Progenitor cell of endocrine pancreas (in vitro differentiated cells): ENCODE measurements at regions not wholly inside any gene's neighbourhood (a gene's known extent, or its start where the extent isn't known, plus 50 kb on each side); places are given as distances from the start of the nearest gene placed in this dataset.

Experiments
- DNase-seq: peaks from one replicate; pipeline ENCODE4 v3.0.0; 2021; ENCODE audit warnings: low spot score; ENCODE audit not compliant: unreplicated experiment
- H3K27ac Mint-ChIP-seq: 2 replicates; pipeline ENCODE4 v1.8.0; 2021; ENCODE audit warnings: mild to moderate bottlenecking, moderate library complexity, mixed read lengths
- H3K27me3 Mint-ChIP-seq: 2 replicates; pipeline ENCODE4 v1.8.0; 2021; ENCODE audit warnings: mixed read lengths
- H3K36me3 Mint-ChIP-seq: 2 replicates; pipeline ENCODE4 v1.8.0; 2022; ENCODE audit warnings: mixed read lengths; ENCODE audit not compliant: insufficient read depth
- H3K4me1 Mint-ChIP-seq: 2 replicates; pipeline ENCODE4 v1.8.0; 2021; ENCODE audit warnings: low read depth, mixed read lengths
- H3K4me3 Mint-ChIP-seq: 2 replicates; pipeline ENCODE4 v1.8.0; 2021; ENCODE audit warnings: low read depth, mild to moderate bottlenecking, moderate library complexity, mixed read lengths
- H3K9me3 Mint-ChIP-seq: 2 replicates; pipeline ENCODE4 v1.8.0; 2021; ENCODE audit warnings: low read depth, mixed read lengths
- CTCF ChIP-seq: fragments of 200-600 bp; sonication (generic); IDR thresholded peaks from one replicate; pipeline ENCODE4 v1.5.0; 2021; ENCODE audit warnings: antibody characterized with exemption, mild to moderate bottlenecking; ENCODE audit not compliant: unreplicated experiment

DNA sequence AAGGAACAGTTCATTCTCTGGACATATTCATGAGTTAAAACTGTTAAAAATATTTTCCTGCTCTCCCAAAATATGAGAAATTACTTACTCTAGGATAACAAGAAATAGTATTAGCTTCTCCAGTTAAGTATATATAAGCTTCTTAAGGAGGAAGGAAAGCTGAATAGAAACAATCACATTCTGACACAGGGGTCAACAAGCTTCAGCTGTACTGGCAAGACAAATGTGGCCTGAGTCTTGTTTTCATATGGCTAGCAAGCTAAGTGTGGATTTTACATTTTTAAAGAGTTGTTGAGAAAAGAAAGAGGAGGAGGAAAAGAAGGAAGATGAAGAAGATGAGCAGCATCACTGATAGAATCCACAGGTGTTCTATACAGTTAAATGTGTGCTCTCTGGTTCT lies 313.8 kb downstream of the ZPLD1 start:
- Mint-ChIP-seq H3K4me1 (peaks cover 6% of the 10 kb centered on the region), H3K9me3 (no peaks in the 10 kb centered on the region), H3K27ac (no peak overlapping the region), H3K36me3 (no peaks in the 10 kb centered on the region), H3K4me3 (no peak overlapping the region), H3K27me3 (no peaks in the 10 kb centered on the region)
- no peak for DNase-seq
- no peak for TF ChIP-seq CTCF

GRCh38 chr3:102750322-102750721 lies 315.5 kb downstream of the ZPLD1 start:
- DNase-seq, result no peak
- TF ChIP-seq CTCF, result no peak
- Mint-ChIP-seq H3K36me3 (no peaks in the 10 kb centered on the region), H3K4me1 (peaks cover 6% of the 10 kb centered on the region), H3K27me3 (no peaks in the 10 kb centered on the region), H3K4me3 (no peak overlapping the region), H3K27ac (no peak overlapping the region), H3K9me3 (no peaks in the 10 kb centered on the region)

DNA sequence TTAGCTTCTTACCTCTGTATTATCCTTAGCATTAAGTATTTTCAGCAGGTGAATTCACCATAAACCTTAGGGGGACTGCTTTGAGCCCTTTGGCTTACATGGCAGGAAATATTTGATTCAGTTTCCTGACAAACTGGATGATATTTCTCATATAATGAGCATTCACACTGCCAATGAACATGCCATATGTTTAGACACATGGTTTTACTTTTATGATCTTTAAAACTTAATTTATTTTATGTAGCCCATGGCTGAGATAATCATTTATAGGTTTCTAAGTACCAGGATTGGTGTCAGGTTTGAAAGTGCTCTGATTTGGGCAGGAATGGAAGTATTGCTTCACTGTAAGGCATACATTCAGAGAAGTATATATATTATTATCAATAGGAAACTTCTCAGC lies 319.1 kb downstream of the ZPLD1 start:
- H3K27ac Mint-ChIP-seq, result no peak overlapping the region
- H3K36me3 Mint-ChIP-seq, result no peaks in the 10 kb centered on the region
- no peak overlapping the region for H3K4me3 Mint-ChIP-seq
- no peaks in the 10 kb centered on the region for H3K4me1 Mint-ChIP-seq
- no peak for TF ChIP-seq CTCF
- no peaks in the 10 kb centered on the region for H3K9me3 Mint-ChIP-seq
- no peak for DNase-seq
- H3K27me3 Mint-ChIP-seq, result no peaks in the 10 kb centered on the region

- TF ChIP-seq CTCF, result no peak
- H3K4me3 Mint-ChIP-seq, result no peak overlapping the region
- H3K27me3 Mint-ChIP-seq, result no peaks in the 10 kb centered on the region
- no peaks in the 10 kb centered on the region for H3K9me3 Mint-ChIP-seq
- H3K27ac Mint-ChIP-seq, result no peak overlapping the region
- no peaks in the 10 kb centered on the region for H3K4me1 Mint-ChIP-seq
- no peak for DNase-seq
- H3K36me3 Mint-ChIP-seq, result no peaks in the 10 kb centered on the region
These were observed 321.9 kb downstream of the ZPLD1 start for GRCh38 chr3:102756706-102757105.

- Mint-ChIP-seq H3K27me3 (no peaks in the 10 kb centered on the region), H3K27ac (no peak overlapping the region), H3K9me3 (no peaks in the 10 kb centered on the region), H3K4me1 (no peaks in the 10 kb centered on the region), H3K4me3 (no peak overlapping the region), H3K36me3 (no peaks in the 10 kb centered on the region)
- TF ChIP-seq CTCF, result no peak
- no peak for DNase-seq
These were observed 323.1 kb downstream of the ZPLD1 start for GRCh38 chr3:102757950-102758349.

GRCh38 chr3:102761766-102762165 lies 327.0 kb downstream of the ZPLD1 start:
- no peaks in the 10 kb centered on the region for H3K9me3 Mint-ChIP-seq
- no peak for DNase-seq

More at GRCh38 chr3:102761766-102762165, 327.0 kb downstream of the ZPLD1 start:
- H3K4me3 Mint-ChIP-seq, result no peak overlapping the region
- H3K36me3 Mint-ChIP-seq, result no peaks in the 10 kb centered on the region
- no peak for TF ChIP-seq CTCF
- H3K27me3 Mint-ChIP-seq, result no peaks in the 10 kb centered on the region
- H3K27ac Mint-ChIP-seq, result no peak overlapping the region
- H3K4me1 Mint-ChIP-seq, result no peaks in the 10 kb centered on the region
